ENCODE measurements at regions not wholly inside any gene's neighbourhood (a gene's known extent, or its start where the extent isn't known, plus 50 kb on each side); places are given as distances from the start of the nearest gene placed in this dataset.

DNA sequence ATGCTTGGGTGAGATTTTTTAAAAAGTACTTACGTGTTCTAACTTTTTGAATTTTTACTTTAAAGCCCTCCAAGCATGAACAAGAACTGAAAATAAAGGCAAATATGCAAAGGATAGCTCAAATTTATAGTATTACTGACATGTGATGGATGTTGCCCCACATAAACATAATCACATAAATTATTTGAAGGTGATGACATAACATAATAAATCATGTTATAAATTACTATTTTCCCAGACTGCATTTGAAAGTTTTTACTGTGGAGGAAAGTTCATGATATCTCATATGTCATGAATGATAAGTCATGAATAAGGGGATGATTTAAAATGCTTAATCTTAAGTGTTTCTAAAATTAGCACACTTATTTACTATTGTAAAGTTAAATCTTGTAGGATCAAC lies 705.7 kb upstream of the SLITRK1 start:
- no peak for TF ChIP-seq GATA2 (IDR thresholded peaks at IDR 0.05; ENCODE audit: low read depth, low read length)
- TF ChIP-seq GATA3 (IDR thresholded peaks at IDR 0.05; ENCODE audit: low read depth, low read length): no peak
